Subcutaneous abdominal adipose tissue (tissue), 5 donors: ENCODE measurements at regions not wholly inside any gene's neighbourhood (a gene's known extent, or its start where the extent isn't known, plus 50 kb on each side); places are given as distances from the start of the nearest gene placed in this dataset.

Source experiments
- H3K27ac ChIP-seq: one replicate; pipeline ENCODE4 v1.7.0; 2013; ENCODE audit warnings: low read depth, mild to moderate bottlenecking, inconsistent platforms, low read length, moderate library complexity
- H3K27me3 ChIP-seq, 5 donors: one replicate each; pipeline ENCODE4 v1.7.0; 2013; ENCODE audit warnings: low read length in 5 of 5, inconsistent platforms in 1 of 5; ENCODE audit not compliant: control insufficient read depth in 5 of 5, insufficient read depth in 4 of 5
- H3K36me3 ChIP-seq, 5 donors: one replicate each; pipeline ENCODE4 v1.7.0; 2013; ENCODE audit warnings: low read length in 5 of 5; ENCODE audit not compliant: control insufficient read depth in 5 of 5, insufficient read depth in 5 of 5
- H3K4me1 ChIP-seq, 5 donors: one replicate each; pipeline ENCODE4 v1.7.0; 2013; ENCODE audit warnings: low read length in 5 of 5, mild to moderate bottlenecking in 3 of 5, moderate library complexity in 1 of 5; ENCODE audit not compliant: control insufficient read depth in 5 of 5, insufficient read depth in 5 of 5
- H3K4me3 ChIP-seq, 5 donors: one replicate each; pipeline ENCODE4 v1.7.0; 2013; ENCODE audit warnings: low read length in 5 of 5, low read depth in 1 of 5
- H3K9ac ChIP-seq, 5 donors: one replicate each; pipeline ENCODE4 v1.7.0; 2013; ENCODE audit warnings: low read length in 5 of 5, mild to moderate bottlenecking in 4 of 5, moderate library complexity in 3 of 5
- H3K9me3 ChIP-seq, 5 donors: one replicate each; pipeline ENCODE4 v1.7.0; 2013; ENCODE audit warnings: low read length in 5 of 5; ENCODE audit not compliant: control insufficient read depth in 5 of 5
- donor health status: healthy.
- donor health status: healthy.
- donor health status: healthy.
- donor health status: healthy.
- donor health status: healthy.

- Histone ChIP-seq H3K9ac (no peak overlapping the region), H3K4me1 (peaks cover 0 to 8% (median 4%) of the 10 kb centered on the region in 5 donors), H3K36me3 (no peaks in the 10 kb centered on the region), H3K9me3 (peaks cover 0 to 16% (median 12%) of the 10 kb centered on the region in 5 donors), H3K4me3 (no peak overlapping the region), H3K27ac (no peak overlapping the region), H3K27me3 (no peaks in the 10 kb centered on the region)
Measured at GRCh38 chr4:123580981-123581664, 184.5 kb downstream of the SPRY1 start.

DNA sequence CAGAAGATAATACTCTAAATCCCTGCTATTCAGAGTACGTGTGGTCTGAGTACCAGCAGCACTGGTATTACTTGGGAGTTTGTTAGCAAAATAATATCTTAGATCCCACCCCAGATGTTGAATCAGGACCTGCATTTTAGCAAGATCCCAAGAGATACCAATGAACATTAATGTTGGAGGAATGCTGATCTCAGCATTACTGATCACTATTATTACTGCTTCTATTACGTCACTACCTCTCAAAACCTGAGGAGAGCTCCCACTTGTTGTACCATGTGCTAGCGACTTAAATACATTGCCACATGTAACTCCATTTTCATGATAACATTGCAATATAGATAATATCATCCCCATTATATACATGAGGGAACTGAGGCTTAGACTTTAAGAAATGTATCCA, 185.2 kb downstream of the SPRY1 start:
- Histone ChIP-seq H3K36me3 (no peaks in the 10 kb centered on the region), H3K27me3 (no peaks in the 10 kb centered on the region), H3K9ac (no peak overlapping the region), H3K27ac (no peak overlapping the region), H3K4me1 (peaks cover 0 to 6% (median 4%) of the 10 kb centered on the region in 5 donors), H3K9me3 (peaks cover 0 to 16% (median 12%) of the 10 kb centered on the region in 5 donors), H3K4me3 (no peak overlapping the region)

DNA sequence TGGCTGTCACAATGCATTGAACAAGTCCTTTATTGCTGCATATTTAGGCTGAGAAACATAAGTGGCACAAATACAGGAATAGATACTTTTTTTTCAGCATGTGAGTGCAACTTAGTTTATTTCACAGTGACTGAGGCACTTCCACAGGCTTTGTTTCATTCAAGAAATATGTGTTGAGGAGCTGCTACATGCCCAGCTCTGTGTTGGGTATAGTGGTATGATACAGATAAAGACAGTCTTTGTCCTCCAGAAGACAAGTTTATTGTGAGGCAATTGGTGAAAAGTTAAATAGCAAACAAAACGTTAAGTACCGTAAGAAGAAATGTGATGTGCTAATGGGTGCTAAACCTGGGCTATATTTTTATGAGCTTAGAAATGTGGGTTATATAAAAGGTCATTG, 186.4 kb downstream of the SPRY1 start:
- Histone ChIP-seq H3K27me3 (no peaks in the 10 kb centered on the region), H3K36me3 (no peaks in the 10 kb centered on the region), H3K9me3 (peaks cover 0 to 16% (median 12%) of the 10 kb centered on the region in 5 donors), H3K4me1 (no peaks in the 10 kb centered on the region), H3K9ac (no peak overlapping the region), H3K27ac (no peak overlapping the region), H3K4me3 (no peak overlapping the region)

GRCh38 chr4:123585111-123585510, 188.5 kb downstream of the SPRY1 start:
- H3K36me3 ChIP-seq, result no peaks in the 10 kb centered on the region
- no peaks in the 10 kb centered on the region for H3K27me3 ChIP-seq
- H3K9ac ChIP-seq, result no peak overlapping the region
- H3K27ac ChIP-seq, result no peak overlapping the region
- H3K4me3 ChIP-seq, result no peak overlapping the region
- peaks cover 0 to 13% (median 0%) of the 10 kb centered on the region in 5 donors for H3K4me1 ChIP-seq
- H3K9me3 ChIP-seq, result peaks cover 0 to 16% (median 12%) of the 10 kb centered on the region in 5 donors

GRCh38 chr4:123587983-123588494, 191.4 kb downstream of the SPRY1 start:
- Histone ChIP-seq H3K4me1 (peaks cover 0 to 13% (median 0%) of the 10 kb centered on the region in 5 donors), H3K36me3 (no peaks in the 10 kb centered on the region), H3K9me3 (no peaks in the 10 kb centered on the region), H3K27me3 (no peaks in the 10 kb centered on the region), H3K9ac (no peak overlapping the region), H3K27ac (no peak overlapping the region), H3K4me3 (no peak overlapping the region)

GRCh38 chr4:123588631-123589241, 192.1 kb downstream of the SPRY1 start:
- H3K9me3 ChIP-seq, result no peaks in the 10 kb centered on the region
- no peak overlapping the region for H3K4me3 ChIP-seq
- H3K27ac ChIP-seq, result no peak overlapping the region
- no peaks in the 10 kb centered on the region for H3K27me3 ChIP-seq
- no peaks in the 10 kb centered on the region for H3K36me3 ChIP-seq
- peaks cover 0 to 13% (median 0%) of the 10 kb centered on the region in 5 donors for H3K4me1 ChIP-seq
- H3K9ac ChIP-seq, result no peak overlapping the region

GRCh38 chr4:123589301-123589700, 192.7 kb downstream of the SPRY1 start:
- Histone ChIP-seq H3K4me3 (no peak overlapping the region), H3K9ac (no peak overlapping the region), H3K4me1 (peaks cover 0 to 13% (median 0%) of the 10 kb centered on the region in 5 donors), H3K27ac (no peak overlapping the region), H3K36me3 (no peaks in the 10 kb centered on the region), H3K27me3 (no peaks in the 10 kb centered on the region), H3K9me3 (no peaks in the 10 kb centered on the region)

DNA sequence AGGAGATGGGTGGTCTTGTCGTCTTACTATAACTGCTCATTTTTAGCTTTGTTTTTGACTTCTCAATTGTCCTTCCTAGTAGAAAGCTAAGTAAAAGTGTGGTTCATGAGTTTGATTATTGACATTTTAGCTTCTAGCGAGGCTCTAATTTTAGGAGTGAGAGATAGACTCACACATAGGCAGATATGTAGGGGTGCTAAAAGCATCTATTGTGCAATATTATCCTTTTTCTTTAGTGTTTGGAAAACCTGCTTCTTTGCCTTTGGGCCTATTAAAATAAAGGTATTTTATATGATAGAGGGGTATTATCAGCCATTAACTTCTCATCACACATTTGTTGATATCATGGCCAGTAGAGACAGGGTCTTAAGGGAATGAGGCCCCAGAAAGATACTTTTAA, 195.3 kb downstream of the SPRY1 start:
- Histone ChIP-seq H3K4me3 (no peak overlapping the region), H3K27me3 (no peaks in the 10 kb centered on the region), H3K4me1 (peaks cover 0 to 13% (median 0%) of the 10 kb centered on the region in 5 donors), H3K9ac (no peak overlapping the region), H3K9me3 (no peaks in the 10 kb centered on the region), H3K36me3 (no peaks in the 10 kb centered on the region), H3K27ac (no peak overlapping the region)

GRCh38 chr4:123593655-123594054, 197.1 kb downstream of the SPRY1 start:
- H3K36me3 ChIP-seq, result no peaks in the 10 kb centered on the region
- no peaks in the 10 kb centered on the region for H3K9me3 ChIP-seq
- H3K4me3 ChIP-seq, result no peak overlapping the region
- peaks cover 0 to 12% (median 0%) of the 10 kb centered on the region in 5 donors for H3K4me1 ChIP-seq
- no peak overlapping the region for H3K9ac ChIP-seq
- H3K27me3 ChIP-seq, result no peaks in the 10 kb centered on the region
- H3K27ac ChIP-seq, result no peak overlapping the region

- Histone ChIP-seq H3K4me1 (peaks cover 0 to 25% (median 21%) of the 10 kb centered on the region in 5 donors), H3K36me3 (no peaks in the 10 kb centered on the region), H3K4me3 (no peak overlapping the region), H3K9me3 (no peaks in the 10 kb centered on the region), H3K27me3 (no peaks in the 10 kb centered on the region), H3K9ac (no peak overlapping the region), H3K27ac (no peak overlapping the region)
Measured at GRCh38 chr4:123596805-123597204, 200.2 kb downstream of the SPRY1 start.
